ENCODE measurements at regions not wholly inside any gene's neighbourhood (a gene's known extent, or its start where the extent isn't known, plus 50 kb on each side); places are given as distances from the start of the nearest gene placed in this dataset.

- Mint-ChIP-seq H3K27me3 (no peaks in the 10 kb centered on the region), H3K36me3 (ENCODE audit: low read depth) (no peaks in the 10 kb centered on the region), H3K27ac (no peak overlapping the region), H3K9me3 (no peaks in the 10 kb centered on the region), H3K4me3 (no peak overlapping the region), H3K4me1 (ENCODE audit: low read depth) (no peaks in the 10 kb centered on the region)
- intact Hi-C loops (cut with micrococcal nuclease): no loop called here
Measured at GRCh38 chr7:41067576-41067975, 635.3 kb downstream of the INHBA start.

- H3K4me1 Mint-ChIP-seq (ENCODE audit: low read depth): no peaks in the 10 kb centered on the region
- no peak overlapping the region for H3K4me3 Mint-ChIP-seq
- H3K36me3 Mint-ChIP-seq (ENCODE audit: low read depth): no peaks in the 10 kb centered on the region
- no peak overlapping the region for H3K27ac Mint-ChIP-seq
- intact Hi-C loops (cut with micrococcal nuclease): no loop called here
- no peaks in the 10 kb centered on the region for H3K27me3 Mint-ChIP-seq
- no peaks in the 10 kb centered on the region for H3K9me3 Mint-ChIP-seq
Measured at GRCh38 chr7:41065663-41066062, 637.2 kb downstream of the INHBA start.

- Mint-ChIP-seq H3K4me1 (ENCODE audit: low read depth) (no peaks in the 10 kb centered on the region), H3K9me3 (peaks cover 8% of the 10 kb centered on the region), H3K27me3 (no peaks in the 10 kb centered on the region), H3K36me3 (ENCODE audit: low read depth) (no peaks in the 10 kb centered on the region), H3K27ac (no peak overlapping the region), H3K4me3 (no peak overlapping the region)
- intact Hi-C loops (cut with micrococcal nuclease): no loop called here
Measured at GRCh38 chr7:41063116-41063515, 639.8 kb downstream of the INHBA start.

- Mint-ChIP-seq H3K4me1 (ENCODE audit: low read depth) (no peaks in the 10 kb centered on the region), H3K36me3 (ENCODE audit: low read depth) (no peaks in the 10 kb centered on the region), H3K27me3 (no peaks in the 10 kb centered on the region), H3K27ac (no peak overlapping the region), H3K9me3 (peaks cover 23% of the 10 kb centered on the region), H3K4me3 (no peak overlapping the region)
- intact Hi-C loops (cut with micrococcal nuclease): no loop called here
Measured at GRCh38 chr7:41060796-41061195, 642.1 kb downstream of the INHBA start.

GRCh38 chr7:41059796-41060195 lies 643.1 kb downstream of the INHBA start:
- intact Hi-C loops (cut with micrococcal nuclease): no loop called here

GRCh38 chr7:41058986-41059741 lies 643.7 kb downstream of the INHBA start:
- H3K36me3 Mint-ChIP-seq (ENCODE audit: low read depth): no peaks in the 10 kb centered on the region
- H3K9me3 Mint-ChIP-seq: peaks cover 23% of the 10 kb centered on the region
- intact Hi-C loops (cut with micrococcal nuclease): no loop called here
- no peak overlapping the region for H3K27ac Mint-ChIP-seq
- no peak overlapping the region for H3K4me3 Mint-ChIP-seq
- no peaks in the 10 kb centered on the region for H3K4me1 Mint-ChIP-seq (ENCODE audit: low read depth)
- no peaks in the 10 kb centered on the region for H3K27me3 Mint-ChIP-seq

More at GRCh38 chr7:41059796-41060195, 643.1 kb downstream of the INHBA start:
- no peak overlapping the region for H3K27ac Mint-ChIP-seq
- no peak overlapping the region for H3K4me3 Mint-ChIP-seq
- no peaks in the 10 kb centered on the region for H3K4me1 Mint-ChIP-seq (ENCODE audit: low read depth)
- H3K36me3 Mint-ChIP-seq (ENCODE audit: low read depth): no peaks in the 10 kb centered on the region
- peaks cover 23% of the 10 kb centered on the region for H3K9me3 Mint-ChIP-seq
- no peaks in the 10 kb centered on the region for H3K27me3 Mint-ChIP-seq

- Mint-ChIP-seq H3K27ac (no peak overlapping the region), H3K27me3 (no peaks in the 10 kb centered on the region), H3K9me3 (peaks cover 23% of the 10 kb centered on the region), H3K4me1 (ENCODE audit: low read depth) (no peaks in the 10 kb centered on the region), H3K36me3 (ENCODE audit: low read depth) (no peaks in the 10 kb centered on the region), H3K4me3 (no peak overlapping the region)
- intact Hi-C loops (cut with micrococcal nuclease): no loop called here
Measured at GRCh38 chr7:41054960-41055661, 647.8 kb downstream of the INHBA start.

GRCh38 chr7:41053820-41054219 lies 649.1 kb downstream of the INHBA start:
- Mint-ChIP-seq H3K4me1 (ENCODE audit: low read depth) (no peaks in the 10 kb centered on the region), H3K27me3 (no peaks in the 10 kb centered on the region), H3K36me3 (ENCODE audit: low read depth) (no peaks in the 10 kb centered on the region), H3K27ac (no peak overlapping the region), H3K9me3 (peaks cover 23% of the 10 kb centered on the region), H3K4me3 (no peak overlapping the region)
- intact Hi-C loops (cut with micrococcal nuclease): no loop called here

- H3K36me3 Mint-ChIP-seq (ENCODE audit: low read depth): no peaks in the 10 kb centered on the region
- no peak overlapping the region for H3K4me3 Mint-ChIP-seq
- peaks cover 12% of the 10 kb centered on the region for H3K9me3 Mint-ChIP-seq
- no peak overlapping the region for H3K27ac Mint-ChIP-seq
- no peaks in the 10 kb centered on the region for H3K4me1 Mint-ChIP-seq (ENCODE audit: low read depth)
- no peaks in the 10 kb centered on the region for H3K27me3 Mint-ChIP-seq
- intact Hi-C loops (cut with micrococcal nuclease): no loop called here
Measured at GRCh38 chr7:41052736-41053135, 650.2 kb downstream of the INHBA start.

- no peaks in the 10 kb centered on the region for H3K4me1 Mint-ChIP-seq (ENCODE audit: low read depth)
- H3K9me3 Mint-ChIP-seq: peaks cover 9% of the 10 kb centered on the region
- no peak overlapping the region for H3K4me3 Mint-ChIP-seq
- H3K36me3 Mint-ChIP-seq (ENCODE audit: low read depth): no peaks in the 10 kb centered on the region
- H3K27ac Mint-ChIP-seq: no peak overlapping the region
- intact Hi-C loops (cut with micrococcal nuclease): no loop called here
- no peaks in the 10 kb centered on the region for H3K27me3 Mint-ChIP-seq
Measured at GRCh38 chr7:41052201-41052600, 650.7 kb downstream of the INHBA start.

- no peaks in the 10 kb centered on the region for H3K4me1 Mint-ChIP-seq (ENCODE audit: low read depth)
- H3K9me3 Mint-ChIP-seq: peaks cover 4% of the 10 kb centered on the region
- H3K27ac Mint-ChIP-seq: no peak overlapping the region
- H3K36me3 Mint-ChIP-seq (ENCODE audit: low read depth): no peaks in the 10 kb centered on the region
- intact Hi-C loops (cut with micrococcal nuclease): no loop called here
- H3K4me3 Mint-ChIP-seq: no peak overlapping the region
- no peaks in the 10 kb centered on the region for H3K27me3 Mint-ChIP-seq
Measured at GRCh38 chr7:41051535-41051934, 651.4 kb downstream of the INHBA start.

GRCh38 chr7:41051062-41051461 lies 651.8 kb downstream of the INHBA start:
- no peaks in the 10 kb centered on the region for H3K36me3 Mint-ChIP-seq (ENCODE audit: low read depth)
- intact Hi-C loops (cut with micrococcal nuclease): no loop called here
- H3K27me3 Mint-ChIP-seq: no peaks in the 10 kb centered on the region
- no peak overlapping the region for H3K4me3 Mint-ChIP-seq
- no peaks in the 10 kb centered on the region for H3K4me1 Mint-ChIP-seq (ENCODE audit: low read depth)
- no peaks in the 10 kb centered on the region for H3K9me3 Mint-ChIP-seq
- no peak overlapping the region for H3K27ac Mint-ChIP-seq

GRCh38 chr7:41048771-41049170 lies 654.1 kb downstream of the INHBA start:
- H3K36me3 Mint-ChIP-seq (ENCODE audit: low read depth): no peaks in the 10 kb centered on the region
- H3K4me3 Mint-ChIP-seq: no peak overlapping the region
- intact Hi-C loops (cut with micrococcal nuclease): no loop called here
- no peaks in the 10 kb centered on the region for H3K4me1 Mint-ChIP-seq (ENCODE audit: low read depth)
- H3K27ac Mint-ChIP-seq: no peak overlapping the region
- H3K27me3 Mint-ChIP-seq: no peaks in the 10 kb centered on the region
- peaks cover under 1% of the 10 kb centered on the region for H3K9me3 Mint-ChIP-seq

- Mint-ChIP-seq H3K4me3 (no peak overlapping the region), H3K4me1 (ENCODE audit: low read depth) (no peaks in the 10 kb centered on the region), H3K27ac (no peak overlapping the region), H3K36me3 (ENCODE audit: low read depth) (no peaks in the 10 kb centered on the region), H3K27me3 (no peaks in the 10 kb centered on the region), H3K9me3 (peaks cover 9% of the 10 kb centered on the region)
- intact Hi-C loops (cut with micrococcal nuclease): no loop called here
Measured at GRCh38 chr7:41047789-41048191, 655.1 kb downstream of the INHBA start.
